ENCODE measurements at regions not wholly inside any gene's neighbourhood (a gene's known extent, or its start where the extent isn't known, plus 50 kb on each side); places are given as distances from the start of the nearest gene placed in this dataset.

- TF ChIP-seq CTCF (IDR thresholded peaks at IDR 0.05) = no peak
- TF ChIP-seq EZH2 (IDR thresholded peaks at IDR 0.05) = no peak
Measured at GRCh38 chr6:115540077-115540869, 520.4 kb downstream of the FRK start.

Data from neural progenitor cell (in vitro differentiated cells).